ENCODE measurements at regions not wholly inside any gene's neighbourhood (a gene's known extent, or its start where the extent isn't known, plus 50 kb on each side); places are given as distances from the start of the nearest gene placed in this dataset.

GRCh38 chr4:120130786-120131185 is 64.1 kb upstream of the MAD2L1 start:
- TF ChIP-seq CTCF (IDR thresholded peaks at IDR 0.05) (no peak), POLR2A (IDR thresholded peaks at IDR 0.05) (no peak)
